ENCODE measurements at regions not wholly inside any gene's neighbourhood (a gene's known extent, or its start where the extent isn't known, plus 50 kb on each side); places are given as distances from the start of the nearest gene placed in this dataset.

DNA sequence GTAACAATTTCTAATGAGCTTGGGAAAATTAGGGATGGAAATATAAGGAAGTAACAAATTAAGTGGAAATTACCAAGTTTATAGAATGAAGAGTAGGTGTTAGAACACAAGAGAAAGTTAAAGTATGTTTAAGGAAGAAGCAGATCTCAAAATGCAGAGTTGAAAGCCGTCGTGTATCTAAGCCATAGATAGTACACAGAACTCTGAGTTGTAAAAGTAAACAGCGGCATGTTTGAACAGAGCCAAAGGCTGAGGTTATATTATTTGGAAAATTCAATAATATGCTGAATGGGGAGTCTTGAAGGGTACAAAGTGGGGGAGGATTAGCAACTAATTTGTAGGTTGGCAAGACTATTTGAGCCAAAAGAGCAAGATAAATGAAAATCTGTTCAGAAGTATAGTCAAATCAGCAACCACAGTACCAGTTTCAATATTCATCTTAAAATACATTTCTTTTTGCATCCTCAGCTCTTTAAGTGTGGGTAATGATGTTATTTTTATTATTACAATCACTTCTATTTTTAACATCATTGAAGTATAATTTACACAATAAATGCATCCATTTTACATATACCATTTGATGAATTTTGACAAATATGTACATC lies 594.8 kb upstream of the ANO3 start:
- Histone ChIP-seq H4K20me1 (ENCODE audit: insufficient read depth, low read length) (no peaks in the 10 kb centered on the region), H3K9ac (ENCODE audit: low read length) (no peak overlapping the region), H3F3A (ENCODE audit: insufficient read depth, low read length) (no peaks in the 10 kb centered on the region), H3K79me2 (ENCODE audit: insufficient read depth, low read length) (no peaks in the 10 kb centered on the region), H3K27me3 (ENCODE audit: insufficient read depth, low read length) (no peaks in the 10 kb centered on the region), H3K9me3 (ENCODE audit: low read length) (no peaks in the 10 kb centered on the region), H3K4me3 (ENCODE audit: low read depth, low read length, poor library complexity, severe bottlenecking) (no peak overlapping the region), H3K4me2 (ENCODE audit: low read length) (no peak overlapping the region), H3K36me3 (ENCODE audit: insufficient read depth, low read length) (no peaks in the 10 kb centered on the region), H2AFZ (ENCODE audit: low read length) (no peak overlapping the region), H3K9me2 (ENCODE audit: low read depth, low read length) (no peaks in the 10 kb centered on the region), H3K27ac (ENCODE audit: low read depth, low read length, poor library complexity, severe bottlenecking) (no peak overlapping the region), H3K4me1 (ENCODE audit: insufficient read depth, low read length, severe bottlenecking) (no peaks in the 10 kb centered on the region)
- TF ChIP-seq, protein P1, sequence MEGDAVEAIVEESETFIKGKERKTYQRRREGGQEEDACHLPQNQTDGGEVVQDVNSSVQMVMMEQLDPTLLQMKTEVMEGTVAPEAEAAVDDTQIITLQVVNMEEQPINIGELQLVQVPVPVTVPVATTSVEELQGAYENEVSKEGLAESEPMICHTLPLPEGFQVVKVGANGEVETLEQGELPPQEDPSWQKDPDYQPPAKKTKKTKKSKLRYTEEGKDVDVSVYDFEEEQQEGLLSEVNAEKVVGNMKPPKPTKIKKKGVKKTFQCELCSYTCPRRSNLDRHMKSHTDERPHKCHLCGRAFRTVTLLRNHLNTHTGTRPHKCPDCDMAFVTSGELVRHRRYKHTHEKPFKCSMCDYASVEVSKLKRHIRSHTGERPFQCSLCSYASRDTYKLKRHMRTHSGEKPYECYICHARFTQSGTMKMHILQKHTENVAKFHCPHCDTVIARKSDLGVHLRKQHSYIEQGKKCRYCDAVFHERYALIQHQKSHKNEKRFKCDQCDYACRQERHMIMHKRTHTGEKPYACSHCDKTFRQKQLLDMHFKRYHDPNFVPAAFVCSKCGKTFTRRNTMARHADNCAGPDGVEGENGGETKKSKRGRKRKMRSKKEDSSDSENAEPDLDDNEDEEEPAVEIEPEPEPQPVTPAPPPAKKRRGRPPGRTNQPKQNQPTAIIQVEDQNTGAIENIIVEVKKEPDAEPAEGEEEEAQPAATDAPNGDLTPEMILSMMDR (IDR thresholded peaks at IDR 0.05; ENCODE audit: low read length) = no peak
- no peak for TF ChIP-seq EZH2 (IDR thresholded peaks at IDR 0.05; ENCODE audit: borderline replicate concordance, low read length)

DNA sequence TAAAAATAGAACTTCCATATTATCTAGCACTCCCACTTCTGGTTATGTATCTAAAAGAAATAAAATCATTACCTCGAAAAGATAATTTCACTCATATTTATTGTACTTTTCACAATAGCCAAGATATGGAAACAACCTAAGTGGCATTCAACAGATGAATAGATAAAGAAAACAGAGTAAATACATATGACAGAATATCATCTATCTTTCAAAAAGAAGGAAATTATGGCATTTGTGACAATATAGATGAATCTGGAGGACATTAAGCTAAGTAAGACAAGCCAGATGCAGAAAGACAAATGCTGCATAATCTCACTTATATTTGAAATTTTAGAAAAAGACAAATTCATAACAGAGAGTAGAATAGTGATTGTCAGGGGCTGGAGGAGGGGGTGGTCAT lies 590.0 kb upstream of the ANO3 start:
- Histone ChIP-seq H3K27ac (ENCODE audit: low read depth, low read length, poor library complexity, severe bottlenecking) (no peak overlapping the region), H2AFZ (ENCODE audit: low read length) (no peak overlapping the region), H3K4me2 (ENCODE audit: low read length) (no peak overlapping the region), H3K4me3 (ENCODE audit: low read depth, low read length, poor library complexity, severe bottlenecking) (no peak overlapping the region), H3F3A (ENCODE audit: insufficient read depth, low read length) (no peaks in the 10 kb centered on the region), H3K79me2 (ENCODE audit: insufficient read depth, low read length) (no peaks in the 10 kb centered on the region), H3K9me3 (ENCODE audit: low read length) (no peaks in the 10 kb centered on the region), H3K9me2 (ENCODE audit: low read depth, low read length) (no peaks in the 10 kb centered on the region), H3K27me3 (ENCODE audit: insufficient read depth, low read length) (no peaks in the 10 kb centered on the region), H3K4me1 (ENCODE audit: insufficient read depth, low read length, severe bottlenecking) (no peaks in the 10 kb centered on the region), H3K36me3 (ENCODE audit: insufficient read depth, low read length) (no peaks in the 10 kb centered on the region), H3K9ac (ENCODE audit: low read length) (no peak overlapping the region), H4K20me1 (ENCODE audit: insufficient read depth, low read length) (no peaks in the 10 kb centered on the region)
- TF ChIP-seq, protein P1 (IDR thresholded peaks at IDR 0.05; ENCODE audit: low read length) = no peak
- TF ChIP-seq EZH2 (IDR thresholded peaks at IDR 0.05; ENCODE audit: borderline replicate concordance, low read length) = no peak

DNA sequence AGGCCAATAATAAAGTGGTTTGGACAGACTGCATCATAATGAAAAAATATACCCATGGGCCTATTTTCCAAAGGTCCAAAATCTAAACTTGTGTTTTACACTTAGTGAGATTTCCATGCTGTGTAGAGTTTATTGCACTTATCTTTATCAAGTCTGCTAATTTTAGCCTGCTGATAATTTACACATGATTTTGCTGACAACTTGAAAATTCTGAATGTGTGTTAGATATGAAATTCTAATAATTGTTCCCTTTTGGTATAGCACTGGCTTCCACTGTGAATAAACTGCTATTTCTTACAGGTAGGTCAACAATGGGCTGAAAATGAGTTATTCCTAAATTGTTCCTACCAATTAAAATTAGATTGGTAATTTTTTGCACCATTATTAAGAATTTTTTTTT lies 589.1 kb upstream of the ANO3 start:
- H3F3A ChIP-seq (ENCODE audit: insufficient read depth, low read length) = no peaks in the 10 kb centered on the region
- TF ChIP-seq, protein P1 (IDR thresholded peaks at IDR 0.05; ENCODE audit: low read length) = no peak
- TF ChIP-seq EZH2 (IDR thresholded peaks at IDR 0.05; ENCODE audit: borderline replicate concordance, low read length) = no peak

More for the DNA sequence above, 589.1 kb upstream of the ANO3 start:
- Histone ChIP-seq H3K4me1 (ENCODE audit: insufficient read depth, low read length, severe bottlenecking) (no peaks in the 10 kb centered on the region), H3K79me2 (ENCODE audit: insufficient read depth, low read length) (no peaks in the 10 kb centered on the region), H3K27me3 (ENCODE audit: insufficient read depth, low read length) (no peaks in the 10 kb centered on the region), H3K27ac (ENCODE audit: low read depth, low read length, poor library complexity, severe bottlenecking) (no peak overlapping the region), H3K4me2 (ENCODE audit: low read length) (no peak overlapping the region), H4K20me1 (ENCODE audit: insufficient read depth, low read length) (no peaks in the 10 kb centered on the region), H3K9ac (ENCODE audit: low read length) (no peak overlapping the region), H3K9me2 (ENCODE audit: low read depth, low read length) (no peaks in the 10 kb centered on the region), H2AFZ (ENCODE audit: low read length) (no peak overlapping the region), H3K9me3 (ENCODE audit: low read length) (no peaks in the 10 kb centered on the region), H3K4me3 (ENCODE audit: low read depth, low read length, poor library complexity, severe bottlenecking) (no peak overlapping the region), H3K36me3 (ENCODE audit: insufficient read depth, low read length) (no peaks in the 10 kb centered on the region)
